Astrocyte (in vitro differentiated cells and primary cell): ENCODE measurements at regions not wholly inside any gene's neighbourhood (a gene's known extent, or its start where the extent isn't known, plus 50 kb on each side); places are given as distances from the start of the nearest gene placed in this dataset.
"Not testable (repeated sequence)": the region's sequence is repeated elsewhere in the genome, so short reads cannot be mapped to it uniquely, and the experiment has no call there.

ENCODE experiments used
- CTCF ChIP-seq: IDR thresholded peaks from 2 replicates; pipeline ENCODE4 v1.5.1; 2011; ENCODE audit warnings: low read depth, mild to moderate bottlenecking, inconsistent platforms, low read length, moderate library complexity; ENCODE audit not compliant: insufficient read depth
- EZH2 ChIP-seq: IDR thresholded peaks from 2 replicates; pipeline ENCODE4 v1.6.1; 2012; ENCODE audit warnings: mild to moderate bottlenecking, low read length, inconsistent platforms; ENCODE audit not compliant: insufficient read depth

GRCh38 chr5:166926806-166927475 lies 1364.5 kb upstream of the WWC1 start:
- TF ChIP-seq EZH2, CTCF: not testable (repeated sequence)
